ENCODE measurements at regions not wholly inside any gene's neighbourhood (a gene's known extent, or its start where the extent isn't known, plus 50 kb on each side); places are given as distances from the start of the nearest gene placed in this dataset.

DNA sequence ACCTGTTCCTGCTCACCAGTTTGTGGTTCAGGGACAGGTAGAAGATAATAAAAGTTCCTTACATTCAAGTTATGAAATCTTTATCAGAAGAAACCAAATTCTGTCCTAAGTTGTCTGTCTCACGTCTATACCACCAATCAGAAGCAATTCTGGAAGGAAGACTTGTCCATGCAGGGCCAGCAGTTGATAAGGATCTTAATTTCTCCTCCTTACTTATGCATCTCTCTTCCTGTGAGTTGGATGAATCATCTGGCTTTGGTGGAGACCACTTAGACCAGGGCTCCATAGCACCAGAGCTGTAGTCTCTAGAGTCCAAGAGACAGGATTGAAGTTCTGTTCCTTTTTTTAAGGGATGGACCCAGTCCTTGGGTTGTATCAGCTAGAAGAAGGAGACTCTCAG, 106.5 kb downstream of the APOB start:
- no peaks in the 10 kb centered on the region for H3K36me3 Mint-ChIP-seq (ENCODE audit: low read depth)
- H3K4me3 Mint-ChIP-seq = no peak overlapping the region
- DNase-seq = no peak
- peaks cover 24% of the 10 kb centered on the region for H3K4me1 Mint-ChIP-seq
- TF ChIP-seq CTCF (IDR thresholded peaks at IDR 0.05) = no peak
- H3K27me3 Mint-ChIP-seq (ENCODE audit: low read depth, poor library complexity) = peaks cover 64% of the 10 kb centered on the region
- no peaks in the 10 kb centered on the region for H3K9me3 Mint-ChIP-seq
- H3K27ac Mint-ChIP-seq = no peak overlapping the region

- DNase-seq = no peak
- Mint-ChIP-seq H3K27me3 (ENCODE audit: low read depth, poor library complexity) (peaks cover 58% of the 10 kb centered on the region), H3K36me3 (ENCODE audit: low read depth) (no peaks in the 10 kb centered on the region), H3K4me3 (no peak overlapping the region), H3K27ac (no peak overlapping the region), H3K9me3 (no peaks in the 10 kb centered on the region), H3K4me1 (peaks cover 25% of the 10 kb centered on the region)
- TF ChIP-seq CTCF (IDR thresholded peaks at IDR 0.05) = no peak
These were observed 108.6 kb downstream of the APOB start for GRCh38 chr2:20935168-20935775.

- peaks cover 20% of the 10 kb centered on the region for H3K4me1 Mint-ChIP-seq
These were observed 109.6 kb downstream of the APOB start for GRCh38 chr2:20934236-20934635.

GRCh38 chr2:20933714-20934113, 110.2 kb downstream of the APOB start:
- no peak overlapping the region for H3K4me3 Mint-ChIP-seq
- H3K4me1 Mint-ChIP-seq = peaks cover 20% of the 10 kb centered on the region
- no peaks in the 10 kb centered on the region for H3K36me3 Mint-ChIP-seq (ENCODE audit: low read depth)
- no peak for DNase-seq
- H3K27ac Mint-ChIP-seq = no peak overlapping the region
- TF ChIP-seq CTCF (IDR thresholded peaks at IDR 0.05) = no peak
- peaks cover 53% of the 10 kb centered on the region for H3K27me3 Mint-ChIP-seq (ENCODE audit: low read depth, poor library complexity)
- H3K9me3 Mint-ChIP-seq = peaks cover 8% of the 10 kb centered on the region

More at GRCh38 chr2:20934236-20934635, 109.6 kb downstream of the APOB start:
- no peak overlapping the region for H3K4me3 Mint-ChIP-seq
- H3K27me3 Mint-ChIP-seq (ENCODE audit: low read depth, poor library complexity) = peaks cover 58% of the 10 kb centered on the region
- H3K27ac Mint-ChIP-seq = no peak overlapping the region
- no peak for TF ChIP-seq CTCF (IDR thresholded peaks at IDR 0.05)
- H3K9me3 Mint-ChIP-seq = peaks cover 3% of the 10 kb centered on the region
- DNase-seq = no peak
- no peaks in the 10 kb centered on the region for H3K36me3 Mint-ChIP-seq (ENCODE audit: low read depth)

- no peak for TF ChIP-seq CTCF (IDR thresholded peaks at IDR 0.05)
- Mint-ChIP-seq H3K4me3 (no peak overlapping the region), H3K36me3 (ENCODE audit: low read depth) (no peaks in the 10 kb centered on the region), H3K9me3 (peaks cover 26% of the 10 kb centered on the region), H3K4me1 (peaks cover 20% of the 10 kb centered on the region), H3K27me3 (ENCODE audit: low read depth, poor library complexity) (peaks cover 36% of the 10 kb centered on the region), H3K27ac (no peak overlapping the region)
- no peak for DNase-seq
These were observed 108.4 kb upstream of the LDAH start for GRCh38 chr2:20931346-20931745.

GRCh38 chr2:20930928-20931327, 108.0 kb upstream of the LDAH start:
- Mint-ChIP-seq H3K4me1 (peaks cover 20% of the 10 kb centered on the region), H3K36me3 (ENCODE audit: low read depth) (no peaks in the 10 kb centered on the region), H3K27ac (no peak overlapping the region), H3K9me3 (peaks cover 26% of the 10 kb centered on the region), H3K4me3 (no peak overlapping the region), H3K27me3 (ENCODE audit: low read depth, poor library complexity) (peaks cover 32% of the 10 kb centered on the region)
- no peak for TF ChIP-seq CTCF (IDR thresholded peaks at IDR 0.05)
- DNase-seq = no peak

All from nephron progenitor cell (in vitro differentiated cells).